ENCODE measurements at regions not wholly inside any gene's neighbourhood (a gene's known extent, or its start where the extent isn't known, plus 50 kb on each side); places are given as distances from the start of the nearest gene placed in this dataset.
"Not testable (repeated sequence)": the region's sequence is repeated elsewhere in the genome, so short reads cannot be mapped to it uniquely, and the experiment has no call there.

GRCh38 chr10:85080934-85081333, 752.5 kb downstream of the CCSER2 start:
- H3K9ac ChIP-seq (ENCODE audit: low read depth, low read length) = no peak overlapping the region
- H3K36me3 ChIP-seq (ENCODE audit: insufficient read depth, low read length) = no peaks in the 10 kb centered on the region
- H3K9me3 ChIP-seq (ENCODE audit: control insufficient read depth, insufficient read depth, low read length) = no peaks in the 10 kb centered on the region
- H3K4me1 ChIP-seq (ENCODE audit: insufficient read depth, low read length) = no peaks in the 10 kb centered on the region

GRCh38 chr10:85098835-85099521, 770.6 kb downstream of the CCSER2 start:
- no peaks in the 10 kb centered on the region for H3K9me3 ChIP-seq (ENCODE audit: control insufficient read depth, insufficient read depth, low read length)
- no peak overlapping the region for H3K9ac ChIP-seq (ENCODE audit: low read depth, low read length)
- no peaks in the 10 kb centered on the region for H3K36me3 ChIP-seq (ENCODE audit: insufficient read depth, low read length)
- no peaks in the 10 kb centered on the region for H3K4me1 ChIP-seq (ENCODE audit: insufficient read depth, low read length)

- Histone ChIP-seq H3K4me1 (ENCODE audit: insufficient read depth, low read length) (no peaks in the 10 kb centered on the region), H3K9ac (ENCODE audit: low read depth, low read length) (no peak overlapping the region), H3K9me3 (ENCODE audit: control insufficient read depth, insufficient read depth, low read length) (no peaks in the 10 kb centered on the region), H3K36me3 (ENCODE audit: insufficient read depth, low read length) (no peaks in the 10 kb centered on the region)
Measured at GRCh38 chr10:85100495-85100894, 772.1 kb downstream of the CCSER2 start.

GRCh38 chr10:85105614-85106255, 777.3 kb downstream of the CCSER2 start:
- Histone ChIP-seq H3K4me1 (ENCODE audit: insufficient read depth, low read length) (no peaks in the 10 kb centered on the region), H3K9ac (ENCODE audit: low read depth, low read length) (no peak overlapping the region), H3K36me3 (ENCODE audit: insufficient read depth, low read length) (no peaks in the 10 kb centered on the region)

DNA sequence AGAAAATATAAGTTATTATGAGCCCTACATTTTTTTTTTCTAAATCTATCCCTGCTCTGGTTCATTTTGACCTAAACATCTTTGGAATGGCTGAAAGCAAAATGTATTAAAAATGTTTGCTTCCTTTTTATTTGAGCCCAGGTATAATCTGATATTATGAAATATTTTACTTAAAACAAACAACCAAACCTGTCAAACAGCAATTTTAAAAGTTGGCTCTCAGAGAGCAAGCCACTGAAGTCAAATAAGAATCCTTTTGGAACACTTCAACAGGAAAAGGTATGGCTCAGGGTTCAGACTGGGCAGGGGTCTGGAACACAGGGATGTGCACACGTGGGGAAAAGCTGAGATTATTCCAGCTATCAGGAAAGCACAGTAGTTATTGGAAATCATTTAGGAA, 782.9 kb downstream of the CCSER2 start:
- H3K4me1 ChIP-seq (ENCODE audit: insufficient read depth, low read length) = no peaks in the 10 kb centered on the region

More at GRCh38 chr10:85105614-85106255, 777.3 kb downstream of the CCSER2 start:
- no peaks in the 10 kb centered on the region for H3K9me3 ChIP-seq (ENCODE audit: control insufficient read depth, insufficient read depth, low read length)

GRCh38 chr10:85124603-85125051, 796.2 kb downstream of the CCSER2 start:
- H3K9ac ChIP-seq (ENCODE audit: low read depth, low read length) = no peak overlapping the region

More for the DNA sequence above, 782.9 kb downstream of the CCSER2 start:
- no peaks in the 10 kb centered on the region for H3K9me3 ChIP-seq (ENCODE audit: control insufficient read depth, insufficient read depth, low read length)
- H3K9ac ChIP-seq (ENCODE audit: low read depth, low read length) = no peak overlapping the region
- H3K36me3 ChIP-seq (ENCODE audit: insufficient read depth, low read length) = no peaks in the 10 kb centered on the region

GRCh38 chr10:85137253-85137652, 808.9 kb downstream of the CCSER2 start:
- no peak overlapping the region for H3K9ac ChIP-seq (ENCODE audit: low read depth, low read length)
- no peaks in the 10 kb centered on the region for H3K9me3 ChIP-seq (ENCODE audit: control insufficient read depth, insufficient read depth, low read length)
- H3K36me3 ChIP-seq (ENCODE audit: insufficient read depth, low read length) = no peaks in the 10 kb centered on the region
- no peaks in the 10 kb centered on the region for H3K4me1 ChIP-seq (ENCODE audit: insufficient read depth, low read length)

More at GRCh38 chr10:85124603-85125051, 796.2 kb downstream of the CCSER2 start:
- no peaks in the 10 kb centered on the region for H3K9me3 ChIP-seq (ENCODE audit: control insufficient read depth, insufficient read depth, low read length)
- no peaks in the 10 kb centered on the region for H3K36me3 ChIP-seq (ENCODE audit: insufficient read depth, low read length)
- H3K4me1 ChIP-seq (ENCODE audit: insufficient read depth, low read length) = no peaks in the 10 kb centered on the region

DNA sequence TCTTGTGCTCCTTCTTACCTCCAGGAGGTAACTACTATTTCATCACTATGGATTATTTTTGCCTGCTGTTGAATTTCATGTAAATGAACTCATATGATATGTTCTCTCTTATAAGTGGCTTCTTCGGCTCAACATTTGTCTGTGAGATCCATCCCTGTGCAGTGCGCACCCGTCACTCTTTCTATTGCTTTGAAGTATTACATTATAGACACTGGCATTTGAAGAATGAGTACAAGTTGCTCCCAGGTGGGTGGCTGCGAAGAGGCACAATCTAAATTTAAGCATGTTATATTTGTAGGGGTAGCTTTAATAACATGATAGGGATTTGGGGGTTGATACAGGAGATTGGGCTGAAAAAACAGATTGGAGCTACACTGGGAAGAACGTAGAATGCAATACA, 809.7 kb downstream of the CCSER2 start:
- Histone ChIP-seq H3K4me1 (ENCODE audit: insufficient read depth, low read length) (no peaks in the 10 kb centered on the region), H3K9me3 (ENCODE audit: control insufficient read depth, insufficient read depth, low read length) (no peaks in the 10 kb centered on the region), H3K36me3 (ENCODE audit: insufficient read depth, low read length) (no peaks in the 10 kb centered on the region)

DNA sequence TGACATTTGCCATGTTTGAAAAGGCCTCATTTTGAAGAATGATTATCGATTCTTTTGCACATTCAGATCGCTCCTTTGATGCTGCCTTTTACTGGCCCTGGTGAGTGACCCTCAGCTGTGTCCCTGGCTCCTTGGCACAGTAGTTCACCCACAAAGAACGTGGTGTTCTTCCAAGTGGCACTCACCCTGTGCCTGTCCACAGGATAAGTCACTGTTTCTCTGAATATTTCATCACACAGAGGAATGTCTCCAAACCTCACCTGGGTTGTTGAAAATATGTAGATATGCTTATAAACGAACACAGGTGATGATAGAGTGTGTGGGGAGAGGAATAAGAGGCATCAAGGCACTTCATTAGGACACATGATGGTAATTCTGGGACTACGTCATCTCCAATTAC, 810.7 kb downstream of the CCSER2 start:
- Histone ChIP-seq H3K36me3 (ENCODE audit: insufficient read depth, low read length) (no peaks in the 10 kb centered on the region), H3K9ac (ENCODE audit: low read depth, low read length) (no peak overlapping the region), H3K9me3 (ENCODE audit: control insufficient read depth, insufficient read depth, low read length) (no peaks in the 10 kb centered on the region), H3K4me1 (ENCODE audit: insufficient read depth, low read length) (no peaks in the 10 kb centered on the region)

More for the DNA sequence above, 809.7 kb downstream of the CCSER2 start:
- H3K9ac ChIP-seq (ENCODE audit: low read depth, low read length) = no peak overlapping the region

GRCh38 chr10:85141520-85141919, 813.1 kb downstream of the CCSER2 start:
- not testable (repeated sequence) for H3K9me3 ChIP-seq (ENCODE audit: control insufficient read depth, insufficient read depth, low read length); H3K9ac ChIP-seq (ENCODE audit: low read depth, low read length); H3K36me3 ChIP-seq (ENCODE audit: insufficient read depth, low read length); H3K4me1 ChIP-seq (ENCODE audit: insufficient read depth, low read length)

DNA sequence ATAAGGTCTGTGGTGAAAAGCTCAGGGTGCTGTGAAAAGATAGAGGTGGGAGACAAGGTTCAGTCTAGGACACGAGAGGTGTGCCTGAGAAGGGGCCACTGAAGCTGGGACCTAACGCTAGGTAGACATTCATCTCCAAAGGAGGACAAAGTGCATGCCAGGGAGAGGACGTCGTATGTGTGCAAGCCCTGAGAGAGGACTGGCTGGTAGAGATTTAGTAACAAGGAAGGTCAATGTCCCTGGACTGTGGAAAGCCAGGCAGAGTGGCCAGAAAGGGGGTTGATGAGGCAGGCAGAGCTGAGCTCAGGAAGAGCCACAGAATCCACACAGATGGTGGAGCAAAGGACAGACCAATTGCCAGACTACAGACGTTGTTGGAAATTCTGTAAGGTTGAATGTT, 817.6 kb downstream of the CCSER2 start:
- no peaks in the 10 kb centered on the region for H3K9me3 ChIP-seq (ENCODE audit: control insufficient read depth, insufficient read depth, low read length)
- H3K4me1 ChIP-seq (ENCODE audit: insufficient read depth, low read length) = peaks cover 9% of the 10 kb centered on the region; the same call in 1 of the 2 replicates
- no peak overlapping the region for H3K9ac ChIP-seq (ENCODE audit: low read depth, low read length)
- no peaks in the 10 kb centered on the region for H3K36me3 ChIP-seq (ENCODE audit: insufficient read depth, low read length)

DNA sequence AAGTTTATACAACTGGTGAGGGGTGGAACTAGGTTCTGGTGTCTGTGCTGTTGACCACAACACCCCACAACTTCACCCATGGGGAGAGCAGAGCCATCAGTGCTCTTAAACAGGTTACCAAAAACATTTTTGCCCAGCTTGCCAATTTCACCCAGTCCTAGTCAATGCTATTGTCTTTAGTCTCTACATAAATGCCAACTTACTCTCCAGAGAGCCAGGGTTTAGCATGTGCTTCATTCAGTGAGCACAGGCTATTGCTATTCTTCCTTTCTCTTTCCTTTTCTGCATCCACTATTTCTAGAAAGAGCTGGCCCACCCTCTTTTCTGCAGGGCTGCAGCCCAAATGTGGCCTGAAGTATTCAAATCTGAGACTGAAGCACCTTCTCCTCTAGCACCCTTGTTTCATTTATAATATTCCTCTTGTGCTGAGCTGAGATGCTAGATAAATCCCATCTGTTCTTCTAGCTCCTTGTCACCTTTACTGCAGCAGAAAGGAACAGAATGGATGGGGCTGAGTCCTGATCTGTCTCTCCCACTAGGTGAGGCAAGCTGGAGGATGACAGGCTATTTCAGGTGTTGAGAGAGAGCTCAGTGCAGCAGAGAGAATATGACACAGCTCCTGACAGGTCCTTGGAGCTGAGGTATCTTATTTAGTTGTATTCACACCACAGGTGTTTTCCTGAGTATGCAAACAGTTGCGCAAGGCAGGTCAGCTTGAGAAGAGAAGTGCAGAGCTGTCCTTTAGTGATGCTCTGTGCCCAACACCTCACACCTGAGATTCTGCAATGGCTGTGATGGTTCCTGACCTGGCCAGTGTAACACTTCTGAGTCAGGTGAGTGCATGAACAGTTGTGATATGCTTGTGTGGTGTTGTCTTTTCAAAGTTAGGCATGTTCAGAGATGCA, 819.2 kb downstream of the CCSER2 start:
- no peaks in the 10 kb centered on the region for H3K36me3 ChIP-seq (ENCODE audit: insufficient read depth, low read length)
- H3K9me3 ChIP-seq (ENCODE audit: control insufficient read depth, insufficient read depth, low read length) = no peaks in the 10 kb centered on the region
- peaks cover 15% of the 10 kb centered on the region; the same call in 1 of the 2 replicates for H3K4me1 ChIP-seq (ENCODE audit: insufficient read depth, low read length)
- H3K9ac ChIP-seq (ENCODE audit: low read depth, low read length) = no peak overlapping the region

- H3K9ac ChIP-seq (ENCODE audit: low read depth, low read length) = no peak overlapping the region
- H3K4me1 ChIP-seq (ENCODE audit: insufficient read depth, low read length) = peaks cover 15% of the 10 kb centered on the region; the same call in 1 of the 2 replicates
- no peaks in the 10 kb centered on the region for H3K9me3 ChIP-seq (ENCODE audit: control insufficient read depth, insufficient read depth, low read length)
- H3K36me3 ChIP-seq (ENCODE audit: insufficient read depth, low read length) = no peaks in the 10 kb centered on the region
Measured at GRCh38 chr10:85148693-85149640, 820.6 kb downstream of the CCSER2 start.

Data from ES-I3 (cell line).